CD4-positive, alpha-beta T cell (primary cell): ENCODE measurements at regions not wholly inside any gene's neighbourhood (a gene's known extent, or its start where the extent isn't known, plus 50 kb on each side); places are given as distances from the start of the nearest gene placed in this dataset.

Source experiments
- ATAC-seq: fragments of 200-7000 bp; cut with Tn5 transposase; one replicate; pipeline ENCODE4 v1.10.0; 2022; ENCODE audit warnings: mild to moderate bottlenecking; ENCODE audit not compliant: poor library complexity
- CTCF ChIA-PET: fragments of 350-600 bp; sonication (Branson Sonifier 250); formaldehyde crosslinking; loops from one replicate; lab custom pipeline; 2021; ENCODE audit warnings: antibody characterized with exemption, inconsistent platforms; lab: Charles Lee
- POLR2A ChIA-PET: fragments of 350-600 bp; sonication (Branson Sonifier 250); formaldehyde crosslinking; loops from one replicate; lab custom pipeline; 2021; ENCODE audit warnings: antibody characterized with exemption, inconsistent platforms; lab: Charles Lee
- DNase-seq, 14 experiments: peaks; one replicate each; pipeline ENCODE4 v3.0.0-alpha.2; 2013 to 2020; ENCODE audit warnings: mixed read lengths in 2 of 14
- H3K27ac ChIP-seq, 2 donors: one replicate each; pipeline versions ENCODE4 v1.5.1 to v1.7.0; 2013; ENCODE audit warnings: low read length in 2 of 2, low read depth in 1 of 2, mild to moderate bottlenecking in 1 of 2
- H3K27me3 ChIP-seq, 2 experiments: 1 replicate in 1 of 2; 2 replicates in 1 of 2; pipeline versions ENCODE4 v1.6.1 to v1.7.0; 2013; ENCODE audit warnings: low read length in 2 of 2, control low read depth in 1 of 2, mild to moderate bottlenecking in 1 of 2, moderate library complexity in 1 of 2; ENCODE audit not compliant: insufficient read depth in 2 of 2, control insufficient read depth in 1 of 2
- H3K36me3 ChIP-seq: one replicate; pipeline ENCODE4 v1.6.1; 2013; ENCODE audit warnings: low read length, control low read depth; ENCODE audit not compliant: insufficient read depth
- H3K4me1 ChIP-seq: one replicate; pipeline ENCODE4 v1.6.1; 2013; ENCODE audit warnings: low read length, control low read depth; ENCODE audit not compliant: insufficient read depth
- H3K4me3 ChIP-seq: one replicate; pipeline ENCODE4 v1.5.1; 2013; ENCODE audit warnings: mild to moderate bottlenecking, low read length, moderate library complexity
- H3K9me3 ChIP-seq, 2 experiments: 1 replicate in 1 of 2; 2 replicates in 1 of 2; pipeline versions ENCODE4 v1.6.1 to v1.7.0; 2013; ENCODE audit warnings: low read length in 2 of 2, mild to moderate bottlenecking in 2 of 2, control low read depth in 1 of 2, moderate library complexity in 1 of 2; ENCODE audit not compliant: control insufficient read depth in 1 of 2, insufficient read depth in 1 of 2
- H3K27ac Mint-ChIP-seq: one replicate; pipeline ENCODE4 v1.8.0; 2020; ENCODE audit warnings: mixed read lengths
- H3K27me3 Mint-ChIP-seq: one replicate; pipeline ENCODE4 v1.8.0; 2021; ENCODE audit warnings: mixed read lengths
- H3K36me3 Mint-ChIP-seq: one replicate; pipeline ENCODE4 v1.8.0; 2021; ENCODE audit warnings: low read depth, mixed read lengths
- H3K4me1 Mint-ChIP-seq: one replicate; pipeline ENCODE4 v1.8.0; 2021; ENCODE audit warnings: low read depth, mixed read lengths
- H3K4me3 Mint-ChIP-seq: one replicate; pipeline ENCODE4 v1.8.0; 2020; ENCODE audit warnings: mild to moderate bottlenecking, mixed read lengths
- H3K9me3 Mint-ChIP-seq: one replicate; pipeline ENCODE4 v1.8.0; 2020; ENCODE audit warnings: mixed read lengths
- intact Hi-C, 2 experiments: fragments of 100-400 bp; cut with DNase I in 1 of 2; cut with micrococcal nuclease in 1 of 2; formaldehyde crosslinking; loops; one replicate each; pipeline versions ENCODE4 v1.15.1 to v1.9.0; 2023 to 2025; cut with DNase I, micrococcal nuclease
- TF ChIP-seq, protein P1 (sequence below): fragments of 200-600 bp; IDR thresholded peaks from one replicate; pipeline ENCODE4 v1.8.0; 2022; ENCODE audit warnings: antibody characterized with exemption, mild to moderate bottlenecking

DNA sequence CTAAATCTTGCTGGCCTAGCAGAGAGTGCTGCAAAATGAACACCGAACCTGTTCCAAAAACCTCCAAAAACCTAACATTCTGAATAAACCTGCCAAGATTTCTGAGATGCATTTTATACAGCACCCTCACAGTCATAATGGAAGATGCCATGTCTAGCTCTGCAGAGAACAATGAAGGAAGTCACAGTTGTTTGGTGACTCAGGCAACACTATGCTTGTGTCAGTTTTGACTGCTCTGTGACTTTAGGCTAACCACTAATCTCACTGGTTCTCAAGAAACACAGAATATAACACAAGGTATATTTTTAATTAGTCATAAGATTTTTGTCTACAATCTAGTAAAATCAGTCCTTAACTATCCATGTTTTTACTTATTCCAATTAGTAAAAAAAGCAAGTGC, 606.6 kb downstream of the TBL1XR1 start:
- ChIA-PET POLR2A (no interaction called here), CTCF (no interaction called here)
- TF ChIP-seq, protein P1, sequence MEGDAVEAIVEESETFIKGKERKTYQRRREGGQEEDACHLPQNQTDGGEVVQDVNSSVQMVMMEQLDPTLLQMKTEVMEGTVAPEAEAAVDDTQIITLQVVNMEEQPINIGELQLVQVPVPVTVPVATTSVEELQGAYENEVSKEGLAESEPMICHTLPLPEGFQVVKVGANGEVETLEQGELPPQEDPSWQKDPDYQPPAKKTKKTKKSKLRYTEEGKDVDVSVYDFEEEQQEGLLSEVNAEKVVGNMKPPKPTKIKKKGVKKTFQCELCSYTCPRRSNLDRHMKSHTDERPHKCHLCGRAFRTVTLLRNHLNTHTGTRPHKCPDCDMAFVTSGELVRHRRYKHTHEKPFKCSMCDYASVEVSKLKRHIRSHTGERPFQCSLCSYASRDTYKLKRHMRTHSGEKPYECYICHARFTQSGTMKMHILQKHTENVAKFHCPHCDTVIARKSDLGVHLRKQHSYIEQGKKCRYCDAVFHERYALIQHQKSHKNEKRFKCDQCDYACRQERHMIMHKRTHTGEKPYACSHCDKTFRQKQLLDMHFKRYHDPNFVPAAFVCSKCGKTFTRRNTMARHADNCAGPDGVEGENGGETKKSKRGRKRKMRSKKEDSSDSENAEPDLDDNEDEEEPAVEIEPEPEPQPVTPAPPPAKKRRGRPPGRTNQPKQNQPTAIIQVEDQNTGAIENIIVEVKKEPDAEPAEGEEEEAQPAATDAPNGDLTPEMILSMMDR, result no peak
- Histone ChIP-seq H3K4me3 (no peak overlapping the region), H3K36me3 (no peaks in the 10 kb centered on the region), H3K27ac (no peak overlapping the region), H3K27me3 (no peaks in the 10 kb centered on the region), H3K4me1 (no peaks in the 10 kb centered on the region), H3K9me3 (no peaks in the 10 kb centered on the region)
- Mint-ChIP-seq H3K27ac (no peak overlapping the region), H3K4me1 (no peaks in the 10 kb centered on the region), H3K9me3 (peaks cover 2% of the 10 kb centered on the region), H3K36me3 (no peaks in the 10 kb centered on the region), H3K27me3 (no peaks in the 10 kb centered on the region), H3K4me3 (no peak overlapping the region)
- ATAC-seq (no peak), DNase-seq (no peak)
- intact Hi-C loops, result no loop called here

DNA sequence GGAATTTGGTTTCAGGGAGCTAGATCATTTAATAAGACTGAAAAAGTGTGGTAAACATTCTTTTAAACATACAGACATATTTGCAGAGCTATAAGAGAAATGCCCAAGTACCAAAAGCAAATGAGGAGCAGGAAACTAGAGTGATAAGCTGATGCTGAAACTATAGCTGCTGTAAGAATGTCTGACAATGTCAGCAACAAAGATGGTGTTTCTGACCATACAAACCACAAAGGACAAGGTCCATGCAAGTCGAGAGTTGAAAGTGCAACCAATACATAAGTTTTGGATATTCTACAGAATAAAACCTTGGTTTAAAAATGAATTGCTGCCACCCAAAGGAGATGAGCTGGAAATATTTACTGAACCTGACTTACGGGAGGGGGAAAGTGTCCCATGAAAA, 610.2 kb downstream of the TBL1XR1 start:
- H3K27ac ChIP-seq, result no peak overlapping the region
- Mint-ChIP-seq H3K4me1 (no peaks in the 10 kb centered on the region), H3K27me3 (no peaks in the 10 kb centered on the region), H3K9me3 (peaks cover 2% of the 10 kb centered on the region), H3K36me3 (no peaks in the 10 kb centered on the region), H3K27ac (no peak overlapping the region), H3K4me3 (no peak overlapping the region)
- H3K9me3 ChIP-seq, result no peaks in the 10 kb centered on the region
- ATAC-seq (no peak), DNase-seq (no peak)
- H3K27me3 ChIP-seq, result no peaks in the 10 kb centered on the region
- TF ChIP-seq, protein P1, result no peak
- no peaks in the 10 kb centered on the region for H3K36me3 ChIP-seq
- CTCF ChIA-PET, result no interaction called here
- no peak overlapping the region for H3K4me3 ChIP-seq
- H3K4me1 ChIP-seq, result no peaks in the 10 kb centered on the region
- intact Hi-C loops, result no loop called here
- POLR2A ChIA-PET, result no interaction called here

DNA sequence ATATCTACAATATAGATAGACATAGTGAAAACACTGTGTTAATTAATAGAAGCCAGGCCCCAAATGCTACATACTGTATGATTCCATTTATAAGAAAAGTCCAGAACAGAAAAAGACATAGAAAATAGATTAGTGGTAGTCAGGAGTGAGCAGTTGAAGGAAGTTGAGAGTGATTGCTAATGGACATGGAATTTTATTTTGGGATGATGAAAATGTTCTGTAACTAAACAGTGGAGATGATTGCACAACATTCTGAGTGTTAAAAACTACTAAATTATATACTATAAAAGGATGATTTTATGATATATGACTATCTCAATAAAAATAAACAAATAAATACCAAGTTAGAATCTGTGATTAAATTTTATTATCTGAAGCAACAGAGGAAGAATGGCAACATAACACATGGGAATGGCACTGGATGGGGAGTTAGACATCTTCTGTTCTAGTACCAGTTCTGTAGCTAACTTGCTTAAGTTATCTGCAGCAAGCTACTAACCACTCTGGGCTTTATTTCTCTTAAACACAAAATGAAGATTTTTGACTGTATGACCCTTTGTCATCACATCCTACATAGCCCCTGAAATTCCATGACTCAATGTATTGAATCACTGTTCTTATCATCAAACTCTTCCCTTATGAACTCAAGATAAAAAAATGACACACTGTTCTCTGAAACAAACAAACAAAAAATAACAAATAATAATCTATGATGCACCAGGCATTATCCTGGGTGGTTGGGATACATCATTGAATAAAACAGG, 612.7 kb downstream of the TBL1XR1 start:
- H3K9me3 Mint-ChIP-seq, result peaks cover 5% of the 10 kb centered on the region
- Histone ChIP-seq H3K4me3 (no peak overlapping the region), H3K27me3 (no peaks in the 10 kb centered on the region), H3K4me1 (no peaks in the 10 kb centered on the region), H3K27ac (no peak overlapping the region), H3K36me3 (no peaks in the 10 kb centered on the region), H3K9me3 (no peaks in the 10 kb centered on the region)
- CTCF ChIA-PET, result no interaction called here
- H3K27me3 Mint-ChIP-seq, result no peaks in the 10 kb centered on the region
- H3K27ac Mint-ChIP-seq, result no peak overlapping the region
- DNase-seq, result no peak
- no peak for ATAC-seq
- intact Hi-C loops, result no loop called here
- H3K36me3 Mint-ChIP-seq, result no peaks in the 10 kb centered on the region
- TF ChIP-seq, protein P1, result no peak
- no peak overlapping the region for H3K4me3 Mint-ChIP-seq
- POLR2A ChIA-PET, result no interaction called here
- no peaks in the 10 kb centered on the region for H3K4me1 Mint-ChIP-seq
